ENCODE measurements at regions not wholly inside any gene's neighbourhood (a gene's known extent, or its start where the extent isn't known, plus 50 kb on each side); places are given as distances from the start of the nearest gene placed in this dataset.

- no peaks in the 10 kb centered on the region for H3K27me3 Mint-ChIP-seq (ENCODE audit: insufficient read depth, low read depth, poor library complexity)
- H3K4me1 Mint-ChIP-seq, result no peaks in the 10 kb centered on the region
- no peaks in the 10 kb centered on the region for H3K9me3 Mint-ChIP-seq
- no peak for DNase-seq (ENCODE audit: low spot score)
- no peaks in the 10 kb centered on the region for H3K36me3 Mint-ChIP-seq (ENCODE audit: low read depth)
- H3K4me2 ChIP-seq, result no peak overlapping the region
- H3K4me3 ChIP-seq, result no peak overlapping the region
- H2AFZ ChIP-seq, result peak overlapping the region; percentile 14; the same call in 1 of the 2 replicates
- H3K4me3 Mint-ChIP-seq, result no peak overlapping the region
- ATAC-seq, result no peak
- no peaks in the 10 kb centered on the region for H3K27me3 ChIP-seq (ENCODE audit: insufficient read depth)
- TF ChIP-seq CREB1 (CRISPR knock-in tag; IDR thresholded peaks at IDR 0.05; ENCODE audit: low read depth) (no peak), CTCF (conservative IDR thresholded peaks at IDR 0.05; ENCODE audit: low read depth in 2 of 2) (no peak), ZNF114 (CRISPR knock-in tag; IDR thresholded peaks at IDR 0.05) (no peak), EZH2 (IDR thresholded peaks at IDR 0.05; ENCODE audit: low read depth, unreplicated experiment) (no peak), POLR2AphosphoS5 (IDR thresholded peaks at IDR 0.05; ENCODE audit: low read depth) (no peak), ZNF331 (CRISPR knock-in tag; IDR thresholded peaks at IDR 0.05; ENCODE audit: low read depth) (no peak), NANOG (IDR thresholded peaks at IDR 0.05; ENCODE audit: borderline replicate concordance) (no peak), ZNF462 (CRISPR knock-in tag; IDR thresholded peaks at IDR 0.05) (no peak), ETS1 (IDR thresholded peaks at IDR 0.05) (no peak), JUNB (IDR thresholded peaks at IDR 0.05; ENCODE audit: unreplicated experiment) (no peak), STAT1 (IDR thresholded peaks at IDR 0.05; ENCODE audit: unreplicated experiment) (no peak), REST (IDR thresholded peaks at IDR 0.05; ENCODE audit: unreplicated experiment) (no peak), EZH2phosphoT487 (IDR thresholded peaks at IDR 0.05; ENCODE audit: unreplicated experiment) (no peak)
- no peak overlapping the region for H3K27ac ChIP-seq (ENCODE audit: low read depth)
- no peaks in the 10 kb centered on the region for H3K4me1 ChIP-seq (ENCODE audit: insufficient read depth)
- peaks cover 12% of the 10 kb centered on the region; the same call in 1 of the 2 replicates for H3K9me2 ChIP-seq (ENCODE audit: insufficient read depth)
- no peaks in the 10 kb centered on the region for H3F3A ChIP-seq (replicated peaks; ENCODE audit: low read depth)
- H3K36me3 ChIP-seq (ENCODE audit: insufficient read depth), result no peaks in the 10 kb centered on the region
- H3K27ac Mint-ChIP-seq, result no peak overlapping the region
- no peaks in the 10 kb centered on the region for H3K79me2 ChIP-seq (replicated peaks; ENCODE audit: insufficient read depth)
- H4K20me1 ChIP-seq (replicated peaks; ENCODE audit: insufficient read depth), result no peaks in the 10 kb centered on the region
These were observed 128.7 kb upstream of the TANK start for GRCh38 chr2:161031511-161031910.
